NOMO-1 treated with dmso at 0.1 percent for 144 hours (cell line): ENCODE measurements at regions not wholly inside any gene's neighbourhood (a gene's known extent, or its start where the extent isn't known, plus 50 kb on each side); places are given as distances from the start of the nearest gene placed in this dataset.

Source experiments
- DNase-seq: peaks from one replicate; lab custom pipeline; 2025; ENCODE audit not compliant: unreplicated experiment; lab: John Stamatoyannopoulos, UW

DNA sequence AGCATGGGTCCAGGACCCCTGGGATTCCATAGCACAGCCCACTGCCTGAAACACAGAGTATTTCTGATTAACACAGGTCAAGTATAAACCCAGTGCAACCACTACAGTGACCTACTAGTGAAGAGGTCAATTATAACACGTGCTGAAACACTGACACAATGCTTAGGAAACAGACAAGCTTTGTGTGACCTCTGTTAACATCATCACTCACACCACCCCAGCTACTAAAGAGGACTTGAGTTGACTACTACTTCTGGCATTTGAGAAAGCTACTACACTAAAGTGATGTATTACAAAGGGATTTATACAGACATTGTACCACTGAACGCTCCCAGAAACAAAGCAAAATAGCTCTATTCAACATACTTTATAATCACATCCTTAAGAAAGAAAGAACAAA lies 1935.9 kb upstream of the PCDH20 start:
- no peak for DNase-seq

GRCh38 chr13:63351081-63351480 lies 1935.4 kb upstream of the PCDH20 start:
- no peak for DNase-seq

GRCh38 chr13:63345835-63346234 lies 1930.2 kb upstream of the PCDH20 start:
- DNase-seq = no peak

- DNase-seq = no peak
Observed at GRCh38 chr13:63344711-63345110, 1929.1 kb upstream of the PCDH20 start.

DNA sequence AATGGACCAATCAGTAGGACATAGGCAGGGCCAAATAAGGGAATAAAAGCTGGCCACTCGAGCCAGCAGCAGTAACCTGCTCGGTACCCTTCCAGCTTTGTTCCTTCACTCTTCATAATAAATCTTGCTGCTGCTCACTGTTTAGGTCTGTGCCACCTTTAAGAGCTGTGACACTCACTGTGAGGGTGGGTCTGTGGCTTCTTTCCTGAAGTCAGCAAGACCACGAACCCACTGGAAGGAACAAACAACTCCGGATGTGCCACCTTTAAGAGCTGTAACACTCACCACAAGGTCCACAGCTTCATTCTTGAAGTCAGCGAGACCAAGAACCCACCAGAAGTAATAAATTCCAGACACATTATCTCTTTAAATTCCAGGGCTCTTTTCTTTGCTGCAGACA lies 1922.3 kb upstream of the PCDH20 start:
- DNase-seq = no peak

DNA sequence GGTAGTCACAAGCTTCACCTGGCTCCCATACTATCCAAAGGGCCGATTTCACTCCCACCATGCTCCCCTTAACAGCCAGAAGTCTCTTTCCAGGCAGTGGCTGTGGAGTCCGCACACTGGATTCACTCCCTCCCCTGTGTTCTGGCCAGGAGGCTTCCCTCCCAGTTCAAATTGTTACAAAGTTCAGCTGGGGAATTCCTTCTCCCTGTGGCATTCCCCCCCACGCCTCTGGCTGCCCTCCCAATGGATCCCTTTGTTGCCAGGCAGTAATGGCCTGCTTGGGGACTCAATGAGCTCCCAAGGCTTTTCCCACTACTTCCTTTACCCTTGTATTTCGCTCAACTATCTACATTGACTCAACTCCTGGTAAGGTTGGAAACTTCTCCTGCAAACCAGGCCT lies 1921.4 kb upstream of the PCDH20 start:
- DNase-seq = no peak

DNA sequence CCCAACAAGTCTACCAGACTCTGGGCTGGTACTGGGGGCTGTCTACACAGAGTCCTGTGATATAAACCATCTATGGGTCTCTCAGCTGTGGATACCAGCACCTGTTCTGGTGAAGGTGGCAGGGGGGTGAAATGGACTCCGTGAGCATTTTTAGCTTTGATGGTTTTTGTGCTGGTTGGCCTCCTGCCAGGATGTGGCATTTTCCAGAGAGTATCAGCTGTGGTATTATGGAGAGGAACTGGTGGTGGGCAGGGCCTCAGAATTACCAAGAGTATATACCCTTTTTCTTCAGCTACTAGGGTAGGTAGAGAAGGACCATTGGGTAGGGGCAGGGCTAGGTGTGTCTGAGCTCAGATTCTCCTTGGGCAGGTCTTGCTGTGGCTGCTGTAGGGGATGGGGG lies 1920.9 kb upstream of the PCDH20 start:
- DNase-seq = no peak

- no peak for DNase-seq
Observed at GRCh38 chr13:63327584-63327983, 1911.9 kb upstream of the PCDH20 start.

DNA sequence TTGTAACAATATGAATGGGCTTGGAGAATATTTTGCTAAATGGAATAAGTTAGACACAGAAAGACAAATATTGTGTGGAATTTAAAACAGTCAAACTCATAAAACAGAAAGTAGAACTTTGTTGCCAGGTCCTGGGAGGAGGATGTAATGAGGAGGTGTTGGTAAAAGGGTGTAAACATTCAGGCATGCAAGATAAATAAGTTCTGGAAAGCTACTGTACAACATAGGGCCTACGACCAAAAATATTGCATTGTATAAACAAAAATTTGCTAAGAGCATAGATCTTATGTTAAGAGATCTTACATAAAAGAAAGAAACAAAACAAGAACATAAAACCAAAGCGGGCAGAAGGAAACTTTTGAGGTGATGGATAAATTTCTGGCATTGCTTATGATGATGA lies 1907.8 kb upstream of the PCDH20 start:
- DNase-seq = no peak

DNA sequence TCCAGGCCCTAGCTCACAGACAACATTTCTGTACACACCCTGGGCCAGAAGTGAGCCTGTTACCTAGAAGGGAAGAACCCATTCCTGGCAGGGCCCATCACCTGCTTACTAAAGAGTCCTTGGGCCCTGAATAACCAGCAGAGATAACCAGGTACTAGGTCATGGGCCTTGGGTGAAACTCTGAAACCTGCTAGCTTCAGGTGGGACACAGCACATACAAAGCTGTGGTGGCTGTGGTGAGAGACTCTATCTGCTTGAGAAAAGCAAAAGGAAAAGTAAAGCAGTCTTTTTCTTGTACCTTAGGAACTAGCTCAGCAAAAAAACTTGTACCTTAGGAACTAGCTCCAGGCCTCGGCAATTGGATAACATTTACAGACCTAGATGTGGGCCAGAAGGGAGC lies 1895.9 kb upstream of the PCDH20 start:
- no peak for DNase-seq

- no peak for DNase-seq
Observed at GRCh38 chr13:63308549-63309165, 1893.0 kb upstream of the PCDH20 start.

- peak; percentile 30 for DNase-seq
Observed at GRCh38 chr13:63307228-63307627, 1891.6 kb upstream of the PCDH20 start.

DNA sequence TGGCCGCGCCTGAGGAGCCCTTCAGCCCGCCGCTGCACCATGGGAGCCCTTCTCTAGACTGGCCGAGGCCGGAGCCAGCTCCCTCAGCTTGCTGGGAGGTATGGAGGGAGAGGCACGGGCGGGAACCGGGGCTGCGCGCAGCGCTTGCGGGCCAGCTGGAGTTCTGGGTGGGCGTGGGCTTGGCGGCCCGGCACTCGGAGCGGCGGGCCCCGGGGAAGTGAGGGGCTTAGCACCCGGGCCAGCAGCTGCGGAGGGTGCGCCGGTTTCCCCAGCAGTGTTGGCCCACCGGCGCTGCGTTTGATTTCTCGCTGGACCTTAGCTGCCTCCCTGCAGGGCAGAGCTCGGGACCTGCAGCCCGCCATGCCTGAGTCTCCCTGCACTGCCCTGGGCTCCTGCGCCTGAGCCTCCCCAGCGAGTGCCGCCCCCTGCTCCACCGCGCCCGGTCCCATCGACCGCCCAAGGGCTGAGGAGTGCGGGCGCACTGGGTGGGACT lies 1890.0 kb upstream of the PCDH20 start:
- DNase-seq = no peak

GRCh38 chr13:63304497-63304896 lies 1888.8 kb upstream of the PCDH20 start:
- no peak for DNase-seq

DNA sequence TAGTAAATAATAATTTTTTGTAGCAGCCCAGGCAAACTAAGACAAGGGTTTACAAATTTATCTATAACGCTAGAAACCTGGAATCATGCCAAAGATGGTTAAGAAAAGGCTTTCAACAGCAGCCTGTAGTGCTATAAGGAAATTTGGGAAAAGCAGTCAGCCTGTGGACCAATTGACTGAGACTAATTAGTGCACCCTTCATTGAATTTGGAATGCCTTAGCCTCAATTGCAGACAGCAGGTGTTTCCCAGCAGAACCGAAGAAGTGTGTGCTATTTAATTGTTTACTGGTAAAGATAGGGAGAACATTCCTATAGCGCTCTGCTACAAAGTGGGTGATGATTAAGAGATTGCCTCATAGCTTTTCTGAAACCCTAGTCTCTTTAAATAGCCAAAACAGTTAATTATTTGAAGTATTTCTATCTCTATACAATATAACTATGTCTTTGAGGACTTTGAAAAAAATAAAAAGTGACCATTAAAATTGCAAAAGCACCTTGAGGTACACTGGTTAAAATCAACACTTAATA lies 1884.3 kb upstream of the PCDH20 start:
- DNase-seq = no peak

DNA sequence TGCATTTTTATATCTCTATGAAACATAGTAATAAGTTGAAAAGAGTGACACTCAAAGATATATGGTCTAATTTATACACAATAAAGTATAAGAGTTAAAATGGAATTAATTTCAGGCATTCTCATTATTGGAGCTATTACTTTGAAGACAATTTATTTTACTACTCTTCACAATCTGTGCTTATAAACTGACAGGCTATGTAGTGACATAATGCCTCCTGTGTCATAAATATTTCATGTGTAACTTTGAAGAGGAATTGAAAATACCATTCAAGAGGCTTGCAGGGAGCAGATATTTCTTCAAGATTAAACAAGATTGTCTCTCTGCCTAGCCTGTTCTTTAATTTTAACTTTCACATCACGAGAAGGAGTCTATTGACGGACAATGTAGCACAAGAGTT lies 1881.5 kb upstream of the PCDH20 start:
- DNase-seq = no peak

GRCh38 chr13:63291701-63292100 lies 1876.1 kb upstream of the PCDH20 start:
- DNase-seq = no peak

GRCh38 chr13:63288576-63288975 lies 1872.9 kb upstream of the PCDH20 start:
- no peak for DNase-seq

GRCh38 chr13:63287926-63288325 lies 1872.3 kb upstream of the PCDH20 start:
- no peak for DNase-seq

DNA sequence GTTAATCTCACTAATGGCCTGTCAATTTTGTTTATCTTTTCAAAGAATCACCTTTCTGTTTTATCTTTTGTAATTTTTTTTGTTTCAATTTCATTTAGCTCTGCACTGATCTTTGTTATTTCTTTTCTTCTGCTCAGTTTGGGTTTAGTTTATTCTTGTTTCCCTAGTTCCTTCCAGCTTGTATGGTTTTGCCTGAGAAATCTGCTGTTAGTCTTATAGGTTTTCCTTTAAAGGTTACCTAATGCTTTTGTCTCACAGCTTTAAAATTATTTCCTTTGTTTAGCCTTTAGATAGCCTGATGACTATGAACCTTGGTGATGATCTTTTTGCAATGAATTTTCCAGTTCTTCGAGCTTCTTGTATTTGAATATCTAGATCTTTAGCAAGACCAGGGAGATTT lies 1869.8 kb upstream of the PCDH20 start:
- no peak for DNase-seq

- no peak for DNase-seq
Observed at GRCh38 chr13:63279136-63279535, 1863.5 kb upstream of the PCDH20 start.

- no peak for DNase-seq
Observed at GRCh38 chr13:63274772-63275171, 1859.1 kb upstream of the PCDH20 start.
